GM18909 (cell line): ENCODE measurements at regions not wholly inside any gene's neighbourhood (a gene's known extent, or its start where the extent isn't known, plus 50 kb on each side); places are given as distances from the start of the nearest gene placed in this dataset.
"Not testable (repeated sequence)": the region's sequence is repeated elsewhere in the genome, so short reads cannot be mapped to it uniquely, and the experiment has no call there.

Experiments
- ATAC-seq: cut with Tn5 transposase; IDR thresholded peaks from one replicate; pipeline ENCODE4 v1.9.1; 2021; ENCODE audit warnings: mild to moderate bottlenecking; ENCODE audit not compliant: unreplicated experiment, poor library complexity

DNA sequence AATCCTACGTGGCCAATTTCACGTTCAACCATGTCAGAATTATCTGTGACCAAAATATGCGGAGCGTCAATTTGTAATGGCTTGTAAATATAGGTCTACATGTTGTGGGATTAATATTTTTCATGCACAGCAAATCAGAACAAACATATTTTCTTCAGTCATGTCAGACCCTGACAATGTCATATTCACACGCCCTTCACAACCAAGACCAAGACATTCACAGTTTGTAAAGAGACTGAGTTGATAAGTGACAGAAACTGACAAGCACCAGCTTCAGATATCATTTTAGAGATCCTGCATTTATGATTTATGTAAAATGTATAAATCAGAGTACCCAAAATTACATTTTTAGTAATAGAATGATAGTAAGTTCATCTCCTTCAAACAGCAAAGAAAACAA, 57.3 kb upstream of the NOVA1 start:
- ATAC-seq = no peak

GRCh38 chr14:26663506-26663905, 65.7 kb upstream of the NOVA1 start:
- no peak for ATAC-seq

GRCh38 chr14:26678732-26679420, 81.0 kb upstream of the NOVA1 start:
- ATAC-seq = not testable (repeated sequence)

GRCh38 chr14:26685401-26685800, 87.6 kb upstream of the NOVA1 start:
- no peak for ATAC-seq

DNA sequence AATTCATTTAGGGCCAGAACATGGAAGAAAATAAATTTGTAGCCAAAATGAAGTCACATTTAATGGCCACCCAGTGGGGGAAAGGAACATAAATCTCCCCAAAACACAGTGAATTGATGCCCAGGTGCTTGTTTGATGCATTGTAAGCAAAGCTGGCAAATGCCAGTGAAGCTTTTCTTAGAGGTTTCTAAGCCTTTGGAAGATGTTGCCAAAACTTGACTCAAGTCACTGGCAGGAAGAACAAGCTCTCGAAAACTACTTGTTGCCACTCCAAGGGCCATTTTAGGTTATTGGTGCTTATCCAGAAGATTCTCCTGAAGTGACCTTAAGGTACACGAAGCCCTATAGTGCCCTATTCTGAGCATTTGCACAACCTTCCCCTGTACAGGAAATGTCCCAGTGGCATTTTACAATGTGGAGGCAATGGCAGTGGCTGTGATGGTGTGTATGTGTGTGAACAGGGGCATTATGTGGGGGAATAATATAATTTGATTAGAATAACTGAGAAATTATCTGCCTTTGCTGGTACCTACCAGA, 89.5 kb upstream of the NOVA1 start:
- no peak for ATAC-seq

DNA sequence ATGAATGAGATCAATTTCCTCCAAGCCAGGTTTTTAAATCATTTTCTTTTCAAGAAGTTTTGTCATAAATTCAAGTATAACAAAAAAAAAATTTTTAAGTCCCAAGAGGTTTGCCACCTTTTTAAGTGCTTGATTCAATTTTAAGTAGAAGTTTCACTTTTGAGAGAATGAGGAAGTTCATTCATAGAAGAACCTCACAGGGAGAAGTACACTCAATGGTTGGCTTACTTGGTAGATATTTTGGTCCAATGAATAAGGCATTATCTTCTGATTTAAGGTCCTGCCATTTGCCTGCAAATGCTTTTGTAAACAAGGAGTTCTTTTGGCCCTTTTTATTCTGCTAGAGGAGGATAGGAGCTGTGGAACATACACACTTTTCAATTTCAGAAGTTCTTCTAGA, 96.7 kb upstream of the NOVA1 start:
- ATAC-seq = no peak

- no peak for ATAC-seq
These were observed 104.9 kb upstream of the NOVA1 start for GRCh38 chr14:26702721-26703230.

DNA sequence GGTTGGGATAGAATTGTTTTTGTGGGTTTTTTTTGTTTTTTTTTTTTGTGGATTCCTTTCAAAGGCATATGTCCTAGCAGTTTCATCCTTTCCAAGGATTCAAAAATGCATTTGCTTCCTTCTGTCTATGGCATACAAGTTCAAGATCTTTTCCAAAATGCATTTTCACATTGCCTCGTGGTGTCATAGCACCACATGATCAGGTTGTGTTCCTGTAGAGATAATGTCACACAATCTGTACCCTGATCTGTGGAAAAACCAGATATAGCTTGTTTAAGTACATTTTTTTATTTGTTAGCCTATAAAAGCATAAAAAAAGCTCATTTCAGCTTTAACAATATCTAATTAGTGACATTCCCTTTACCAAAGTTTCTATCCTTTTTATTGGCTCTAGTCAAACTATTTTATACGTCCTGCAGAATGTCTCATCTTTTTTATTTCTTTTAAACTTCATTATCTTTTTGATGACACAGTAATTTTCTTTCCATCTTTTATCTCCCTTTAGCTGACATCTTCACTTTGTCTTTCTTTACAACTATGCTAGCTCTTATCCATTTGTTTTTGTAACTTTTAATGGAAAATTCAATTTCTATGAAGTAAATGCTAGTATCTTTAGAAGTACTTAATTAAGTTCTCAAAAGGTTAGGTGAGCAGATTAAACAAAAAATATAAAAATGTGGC, 106.0 kb upstream of the NOVA1 start:
- ATAC-seq = no peak

GRCh38 chr14:26707234-26707633, 109.4 kb upstream of the NOVA1 start:
- ATAC-seq = no peak

- ATAC-seq = no peak
These were observed 111.2 kb upstream of the NOVA1 start for GRCh38 chr14:26709019-26709418.

GRCh38 chr14:26719514-26719913, 121.7 kb upstream of the NOVA1 start:
- no peak for ATAC-seq

DNA sequence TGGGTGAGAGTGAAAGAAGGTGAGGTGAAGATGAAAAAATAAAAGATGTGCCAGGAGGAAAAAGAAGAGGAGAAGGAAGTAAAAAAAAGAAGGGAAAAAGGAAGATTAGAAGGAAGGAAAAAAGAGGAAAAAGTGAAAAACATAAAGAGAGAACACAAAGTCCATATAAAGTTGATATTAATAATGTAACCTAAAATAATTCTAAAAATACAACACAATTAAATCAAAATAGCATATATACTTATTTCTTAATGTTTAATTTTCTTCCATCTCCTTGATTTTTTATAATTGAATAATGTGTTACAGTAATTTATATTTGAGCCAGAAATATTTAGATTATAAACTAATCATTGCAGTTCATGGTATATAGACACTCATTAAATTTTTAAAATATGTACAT, 124.4 kb upstream of the NOVA1 start:
- ATAC-seq = no peak

GRCh38 chr14:26729851-26730250, 132.0 kb upstream of the NOVA1 start:
- ATAC-seq = no peak

DNA sequence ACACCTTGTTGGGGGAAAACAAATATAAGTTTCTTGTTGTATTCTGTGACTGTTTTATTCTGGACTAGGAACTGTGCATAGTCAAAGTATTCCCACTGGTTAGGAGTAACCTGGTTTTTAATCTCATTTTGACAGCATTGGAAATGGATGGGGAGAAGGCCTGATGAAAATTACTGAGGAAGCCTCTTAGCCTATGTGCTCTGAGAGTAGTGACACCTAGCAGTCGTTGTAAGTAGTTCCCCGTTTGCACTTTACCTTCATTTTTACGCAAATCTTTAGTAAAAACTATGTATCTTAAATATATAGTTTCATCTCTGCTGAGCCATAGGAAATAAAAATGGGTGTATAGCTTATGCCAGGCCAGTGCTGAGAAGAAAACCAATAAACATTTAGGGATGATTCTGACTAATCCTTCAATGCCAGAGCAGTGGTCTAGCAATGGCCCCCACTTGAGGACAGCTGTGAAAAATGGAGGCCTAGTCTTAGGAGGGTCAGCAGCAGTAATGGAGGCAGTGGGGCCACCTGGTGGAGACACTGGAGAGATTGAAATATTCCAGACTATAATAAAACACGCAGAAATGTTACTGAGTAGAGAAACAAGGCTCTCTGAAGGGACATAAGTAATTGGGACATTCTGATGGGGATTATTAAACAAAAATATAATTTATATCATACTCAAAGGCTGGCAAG, 133.2 kb upstream of the NOVA1 start:
- no peak for ATAC-seq

DNA sequence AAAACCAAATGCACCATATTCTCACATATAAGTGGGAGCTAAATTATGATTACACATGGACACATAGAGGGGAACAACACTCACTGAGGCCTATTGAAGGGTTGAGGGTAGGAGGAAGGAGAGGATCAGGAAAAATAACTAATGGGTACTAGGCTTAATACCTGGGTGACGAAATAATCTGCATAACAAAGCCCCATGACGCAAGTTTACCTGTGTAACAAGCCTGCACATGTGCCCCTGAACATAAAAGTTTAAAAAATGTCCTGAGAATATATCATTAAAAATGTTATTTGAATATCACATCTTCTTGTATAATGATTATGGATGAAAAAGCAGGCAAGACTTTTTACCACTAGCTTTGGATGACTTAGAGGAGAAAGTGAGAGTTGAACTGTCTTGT, 138.0 kb upstream of the NOVA1 start:
- no peak for ATAC-seq

GRCh38 chr14:26738571-26738970, 140.7 kb upstream of the NOVA1 start:
- ATAC-seq = no peak

DNA sequence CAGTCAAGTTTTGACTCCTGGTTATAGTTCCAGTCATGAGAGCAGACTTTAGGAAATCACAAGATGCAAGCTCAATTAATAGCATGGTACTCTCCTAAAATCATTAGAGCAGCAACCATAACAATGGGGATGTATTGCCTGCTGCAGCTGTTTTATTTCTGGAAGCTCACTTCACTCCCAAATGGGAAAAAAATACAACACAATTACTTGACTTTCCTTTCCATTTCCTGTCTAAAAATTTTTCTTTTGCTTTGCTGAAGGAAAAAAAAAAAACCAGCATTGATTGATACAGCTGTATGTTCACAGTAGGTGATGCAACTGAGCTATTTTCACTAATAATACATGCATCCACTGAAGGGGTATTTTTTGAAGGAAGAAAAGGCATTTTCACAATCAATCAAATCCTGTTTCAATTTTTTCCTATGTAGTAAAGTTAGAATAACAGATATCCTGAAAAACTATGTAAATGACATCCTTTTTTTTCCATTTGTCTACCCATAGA, 143.9 kb upstream of the NOVA1 start:
- no peak for ATAC-seq

- ATAC-seq = no peak
These were observed 145.5 kb upstream of the NOVA1 start for GRCh38 chr14:26743284-26743683.

GRCh38 chr14:26744903-26745302, 147.1 kb upstream of the NOVA1 start:
- no peak for ATAC-seq

GRCh38 chr14:26761532-26761931, 163.7 kb upstream of the NOVA1 start:
- no peak for ATAC-seq

- ATAC-seq = no peak
These were observed 167.5 kb upstream of the NOVA1 start for GRCh38 chr14:26765301-26765700.
